PC-3 (cell line): ENCODE measurements at regions not wholly inside any gene's neighbourhood (a gene's known extent, or its start where the extent isn't known, plus 50 kb on each side); places are given as distances from the start of the nearest gene placed in this dataset.

Source experiments
- ATAC-seq: fragments of 200-7000 bp; cut with Tn5 transposase; 2 replicates; pipeline ENCODE4 v1.9.1; 2020; ENCODE audit warnings: mild to moderate bottlenecking, moderate library complexity
- BruUV-seq: library from RNA; stranded (reverse); fragments of 400-500 nt; replicated peaks from 2 replicates; lab custom pipeline; 2021; lab: Mats Ljungman, UMichigan
- CTCF ChIA-PET: fragments of 300-600 bp; sonication (Branson Sonifier 250); formaldehyde crosslinking; loops from one replicate; lab custom pipeline; 2022; ENCODE audit warnings: antibody characterized with exemption; lab: Charles Lee
- POLR2A ChIA-PET: fragments of 300-600 bp; sonication (Branson Sonifier 250); formaldehyde crosslinking; loops from one replicate; lab custom pipeline; 2022; ENCODE audit warnings: antibody characterized with exemption; ENCODE audit not compliant: unreplicated experiment; lab: Charles Lee
- DNase-seq: peaks from one replicate; pipeline ENCODE4 v3.0.0-alpha.2; 2015
- H2AFZ ChIP-seq: fragments of 300-600 bp; sonication (generic); 2 replicates; pipeline ENCODE4 v1.6.0; 2016; ENCODE audit warnings: antibody characterized with exemption, low read length
- H3F3A ChIP-seq: fragments of 300-600 bp; sonication (generic); one replicate; pipeline ENCODE4 v1.6.0; 2017; ENCODE audit warnings: antibody characterized with exemption, low read length, control low read depth, mild to moderate bottlenecking; ENCODE audit not compliant: unreplicated experiment
- H3K27ac ChIP-seq: fragments of 300-600 bp; sonication (generic); 2 replicates; pipeline ENCODE4 v1.5.1; 2016; ENCODE audit warnings: mild to moderate bottlenecking, low read length
- H3K27me3 ChIP-seq: fragments of 300-600 bp; sonication (generic); 2 replicates; pipeline ENCODE4 v1.6.1; 2016; ENCODE audit warnings: low read length, mixed read lengths
- H3K36me3 ChIP-seq: fragments of 300-600 bp; sonication (generic); 2 replicates; pipeline ENCODE4 v1.6.1; 2016; ENCODE audit warnings: low read depth, mixed run types, low read length, mixed read lengths
- H3K4me1 ChIP-seq: fragments of 300-600 bp; sonication (generic); 2 replicates; pipeline ENCODE4 v1.5.1; 2016; ENCODE audit warnings: low read length; ENCODE audit not compliant: insufficient read depth
- H3K4me2 ChIP-seq: fragments of 300-600 bp; sonication (generic); 2 replicates; pipeline ENCODE4 v1.6.0; 2016; ENCODE audit warnings: low read length
- H3K4me3 ChIP-seq: fragments of 300-600 bp; sonication (generic); 2 replicates; pipeline ENCODE4 v1.5.1; 2016; ENCODE audit warnings: mild to moderate bottlenecking, low read length, mixed read lengths
- H3K79me2 ChIP-seq: fragments of 300-600 bp; sonication (generic); 2 replicates; pipeline ENCODE4 v1.6.1; 2017; ENCODE audit warnings: low read length, mixed read lengths
- H3K9ac ChIP-seq: fragments of 300-600 bp; sonication (generic); 2 replicates; pipeline ENCODE4 v1.6.0; 2016; ENCODE audit warnings: mild to moderate bottlenecking, low read length
- H3K9me2 ChIP-seq: fragments of 300-600 bp; sonication (generic); replicated peaks from 2 replicates; pipeline ENCODE4 v1.6.1; 2016; ENCODE audit warnings: mixed run types, low read length, mixed read lengths
- H3K9me3 ChIP-seq: fragments of 300-600 bp; sonication (generic); 2 replicates; pipeline ENCODE4 v1.6.1; 2016; ENCODE audit warnings: low read length, mixed read lengths
- H4K20me1 ChIP-seq: fragments of 300-600 bp; sonication (generic); 2 replicates; pipeline ENCODE4 v1.6.1; 2016; ENCODE audit warnings: low read length, mixed read lengths
- EZH2 ChIP-seq: fragments of 300-600 bp; sonication (generic); IDR thresholded peaks from one replicate; pipeline ENCODE4 v1.6.1; 2017; ENCODE audit warnings: antibody characterized with exemption, mild to moderate bottlenecking, low read length; ENCODE audit not compliant: unreplicated experiment
- EZH2phosphoT487 ChIP-seq: fragments of 300-600 bp; sonication (generic); IDR thresholded peaks from 2 replicates; pipeline ENCODE4 v1.6.1; 2018; ENCODE audit warnings: mild to moderate bottlenecking, antibody characterized with exemption, low read length, borderline replicate concordance
- intact Hi-C: fragments of 100-400 bp; cut with micrococcal nuclease; formaldehyde crosslinking; loops from 2 replicates; pipeline ENCODE4 v1.9.0; 2023
- TF ChIP-seq, protein P1 (sequence below): fragments of 300-600 bp; sonication (generic); conservative IDR thresholded peaks from 2 replicates; pipeline ENCODE4 v1.5.1; 2017; ENCODE audit warnings: antibody characterized with exemption, low read depth, mild to moderate bottlenecking, low read length

DNA sequence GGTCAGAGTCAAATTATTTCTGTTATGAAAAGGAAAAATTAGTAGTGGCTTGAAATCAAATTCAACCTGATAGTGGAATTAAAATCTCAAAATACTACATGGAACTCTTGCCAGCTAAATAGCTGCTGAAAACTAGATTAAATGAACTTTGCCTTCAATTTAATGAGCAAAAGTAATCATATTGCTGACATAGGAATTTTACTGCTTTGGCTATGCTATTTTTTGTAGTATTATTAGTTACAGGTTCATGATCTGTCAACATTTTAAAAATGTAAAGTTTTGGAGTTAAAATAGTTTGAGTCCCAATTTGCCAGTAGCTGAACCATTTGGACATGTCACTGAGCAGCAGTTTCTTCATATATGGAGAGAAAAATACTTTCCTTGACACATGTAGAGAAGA, 81.4 kb downstream of the RERGL start:
- TF ChIP-seq, protein P1, sequence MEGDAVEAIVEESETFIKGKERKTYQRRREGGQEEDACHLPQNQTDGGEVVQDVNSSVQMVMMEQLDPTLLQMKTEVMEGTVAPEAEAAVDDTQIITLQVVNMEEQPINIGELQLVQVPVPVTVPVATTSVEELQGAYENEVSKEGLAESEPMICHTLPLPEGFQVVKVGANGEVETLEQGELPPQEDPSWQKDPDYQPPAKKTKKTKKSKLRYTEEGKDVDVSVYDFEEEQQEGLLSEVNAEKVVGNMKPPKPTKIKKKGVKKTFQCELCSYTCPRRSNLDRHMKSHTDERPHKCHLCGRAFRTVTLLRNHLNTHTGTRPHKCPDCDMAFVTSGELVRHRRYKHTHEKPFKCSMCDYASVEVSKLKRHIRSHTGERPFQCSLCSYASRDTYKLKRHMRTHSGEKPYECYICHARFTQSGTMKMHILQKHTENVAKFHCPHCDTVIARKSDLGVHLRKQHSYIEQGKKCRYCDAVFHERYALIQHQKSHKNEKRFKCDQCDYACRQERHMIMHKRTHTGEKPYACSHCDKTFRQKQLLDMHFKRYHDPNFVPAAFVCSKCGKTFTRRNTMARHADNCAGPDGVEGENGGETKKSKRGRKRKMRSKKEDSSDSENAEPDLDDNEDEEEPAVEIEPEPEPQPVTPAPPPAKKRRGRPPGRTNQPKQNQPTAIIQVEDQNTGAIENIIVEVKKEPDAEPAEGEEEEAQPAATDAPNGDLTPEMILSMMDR: no peak
- TF ChIP-seq EZH2phosphoT487 (no peak), EZH2 (no peak)
- no peaks in the 10 kb centered on the region for H4K20me1 ChIP-seq
- no peak overlapping the region for H2AFZ ChIP-seq
- CTCF ChIA-PET: no interaction called here
- H3K79me2 ChIP-seq: no peaks in the 10 kb centered on the region
- DNase-seq: no peak
- H3K9ac ChIP-seq: no peak overlapping the region
- H3K27me3 ChIP-seq: no peaks in the 10 kb centered on the region
- no TSS peak for BruUV-seq
- no peaks in the 10 kb centered on the region for H3K9me3 ChIP-seq
- ATAC-seq: no peak
- H3K4me1 ChIP-seq: no peaks in the 10 kb centered on the region
- H3F3A ChIP-seq: no peaks in the 10 kb centered on the region
- H3K9me2 ChIP-seq: no peaks in the 10 kb centered on the region
- no peaks in the 10 kb centered on the region for H3K36me3 ChIP-seq
- no peak overlapping the region for H3K4me3 ChIP-seq
- no peak overlapping the region for H3K27ac ChIP-seq
- no peak overlapping the region for H3K4me2 ChIP-seq
- intact Hi-C loops: no loop called here
- POLR2A ChIA-PET: no interaction called here

DNA sequence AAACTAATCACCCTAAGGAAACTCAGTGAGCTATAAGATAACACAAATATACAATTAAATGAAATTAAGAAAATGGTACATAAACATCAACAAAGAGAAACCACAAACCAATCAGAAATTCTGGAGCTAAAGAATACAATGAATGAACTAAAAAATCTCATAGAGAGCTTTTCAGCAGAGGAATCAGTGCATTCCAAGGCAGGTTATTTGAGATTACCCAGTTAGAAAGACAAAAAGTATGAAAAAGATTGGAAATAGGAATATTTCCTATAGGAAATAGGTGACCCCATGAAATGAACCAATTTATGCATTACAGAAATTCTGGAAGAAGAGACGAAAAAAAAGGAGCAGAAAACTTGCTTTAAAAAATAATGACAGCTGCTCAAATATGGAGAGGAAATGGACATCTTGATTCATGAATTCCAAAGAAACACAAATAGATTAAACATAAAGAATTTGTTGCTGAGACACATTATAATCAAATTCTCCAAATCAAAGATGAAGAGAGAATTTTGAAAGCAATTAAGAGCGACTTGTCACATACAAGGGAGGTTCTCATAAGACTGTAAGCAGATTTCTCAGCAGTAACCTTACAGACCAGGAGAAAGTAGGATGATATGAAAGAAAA, 90.7 kb downstream of the RERGL start:
- H3K9me2 ChIP-seq: no peaks in the 10 kb centered on the region
- TF ChIP-seq, protein P1: no peak
- no peaks in the 10 kb centered on the region for H3F3A ChIP-seq
- no peaks in the 10 kb centered on the region for H3K36me3 ChIP-seq
- no peaks in the 10 kb centered on the region for H3K27me3 ChIP-seq
- ChIA-PET CTCF (no interaction called here), POLR2A (no interaction called here)
- H3K4me1 ChIP-seq: no peaks in the 10 kb centered on the region
- no TSS peak for BruUV-seq
- DNase-seq (no peak), ATAC-seq (no peak)
- intact Hi-C loops: no loop called here
- H3K27ac ChIP-seq: no peak overlapping the region
- H3K4me3 ChIP-seq: no peak overlapping the region
- no peak overlapping the region for H2AFZ ChIP-seq
- no peak overlapping the region for H3K4me2 ChIP-seq
- H3K79me2 ChIP-seq: no peaks in the 10 kb centered on the region
- no peaks in the 10 kb centered on the region for H3K9me3 ChIP-seq
- no peak overlapping the region for H3K9ac ChIP-seq
- H4K20me1 ChIP-seq: no peaks in the 10 kb centered on the region

GRCh38 chr12:17992002-17992656, 97.9 kb downstream of the RERGL start:
- H3K27me3 ChIP-seq: no peaks in the 10 kb centered on the region
- no peaks in the 10 kb centered on the region for H4K20me1 ChIP-seq
- CTCF ChIA-PET: no interaction called here
- DNase-seq: peak; percentile 53
- H3K4me2 ChIP-seq: no peak overlapping the region
- H3K4me3 ChIP-seq: no peak overlapping the region
- intact Hi-C loops: loop anchor here (5.0 kb wide), 1 partner anchor 230 kb away; no protein-coding TSS in a partner anchor
- no peaks in the 10 kb centered on the region for H3K79me2 ChIP-seq
- no peak overlapping the region for H3K9ac ChIP-seq
- POLR2A ChIA-PET: no interaction called here
- no TSS peak for BruUV-seq
- H3F3A ChIP-seq: no peaks in the 10 kb centered on the region
- 0 out of 2 replicates have a peak, but pooled peaks have one; percentile 27 for ATAC-seq
- H3K9me3 ChIP-seq: no peaks in the 10 kb centered on the region
- no peaks in the 10 kb centered on the region for H3K36me3 ChIP-seq
- no peak overlapping the region for H3K27ac ChIP-seq
- no peaks in the 10 kb centered on the region for H3K4me1 ChIP-seq
- TF ChIP-seq, protein P1: peak; percentile 75
- TF ChIP-seq EZH2 (no peak), EZH2phosphoT487 (no peak)
- H3K9me2 ChIP-seq: no peaks in the 10 kb centered on the region
- H2AFZ ChIP-seq: no peak overlapping the region
